ENCODE measurements at regions not wholly inside any gene's neighbourhood (a gene's known extent, or its start where the extent isn't known, plus 50 kb on each side); places are given as distances from the start of the nearest gene placed in this dataset.

- Histone ChIP-seq H3K4me2 (ENCODE audit: low read depth, low read length) (no peak overlapping the region), H3K4me1 (ENCODE audit: insufficient read depth, low read length) (0 out of 2 replicates have a peak, but pooled peaks cover 11% of the 10 kb centered on the region), H3K9ac (ENCODE audit: insufficient read depth, low read depth, low read length) (no peak overlapping the region), H3K4me3 (replicated peaks in 1 of 3; ENCODE audit: insufficient read depth in 1 of 3, low read depth in 2 of 3, low read length in 3 of 3) (no peak overlapping the region), H3K36me3 (replicated peaks in 1 of 2; ENCODE audit: control insufficient read depth in 1 of 2, insufficient read depth in 2 of 2, low read length in 2 of 2) (no peaks in the 10 kb centered on the region), H3K27me3 (ENCODE audit: control insufficient read depth in 1 of 2, insufficient read depth in 2 of 2, low read length in 2 of 2) (peaks cover 18 to 87% of the 10 kb centered on the region in 2 experiments), H2AFZ (ENCODE audit: low read length) (no peak overlapping the region), H4K20me1 (ENCODE audit: insufficient read depth, low read length) (no peaks in the 10 kb centered on the region), H3K27ac (ENCODE audit: extremely low read length, insufficient read depth, low read length) (no peak overlapping the region), H3K79me2 (ENCODE audit: insufficient read depth, low read length) (no peaks in the 10 kb centered on the region), H3K9me3 (ENCODE audit: low read length) (no peaks in the 10 kb centered on the region)
- intact Hi-C loops (cut with micrococcal nuclease; ENCODE audit: unreplicated experiment) (no loop called here), in situ Hi-C loops (cut with HindIII; ENCODE audit: extremely low pct_ligation_motif_present, low pct_unique_long_range_greater_than_20kb) (no loop called here)
- no peak for DNase-seq (ENCODE audit: low spot score)
- BruUV-seq (replicated peaks), result no TSS peak
- FAIRE-seq, result no peak
- ChIA-PET POLR2A (no interaction called here), CTCF (ENCODE audit: low intra/inter-chr PET ratio, low total read pairs) (no interaction called here)
- no peak for ATAC-seq
- WGBS (ENCODE audit: low lambda C conversion rate), result 62% methylated on average over 19 of the region's 22 CpGs
- peak; percentile 34 for TF ChIP-seq HNRNPLL (IDR thresholded peaks at IDR 0.05; ENCODE audit: low read depth, low read length, poor library complexity, severe bottlenecking)
- TF ChIP-seq MAFF (IDR thresholded peaks at IDR 0.05; ENCODE audit: low read depth, low read length), result no peak
Observed at GRCh38 chr17:77865112-77865611, 93.3 kb upstream of the TNRC6C start.

GRCh38 chr17:77865716-77866115 is 92.8 kb upstream of the TNRC6C start:
- Histone ChIP-seq H3K9me3 (ENCODE audit: low read length) (no peaks in the 10 kb centered on the region), H3K4me2 (ENCODE audit: low read depth, low read length) (no peak overlapping the region), H3K27ac (ENCODE audit: extremely low read length, insufficient read depth, low read length) (no peak overlapping the region), H3K4me3 (replicated peaks in 1 of 3; ENCODE audit: insufficient read depth in 1 of 3, low read depth in 2 of 3, low read length in 3 of 3) (no peak overlapping the region), H3K9ac (ENCODE audit: insufficient read depth, low read depth, low read length) (no peak overlapping the region), H3K4me1 (ENCODE audit: insufficient read depth, low read length) (0 out of 2 replicates have a peak, but pooled peaks cover 11% of the 10 kb centered on the region), H3K36me3 (replicated peaks in 1 of 2; ENCODE audit: control insufficient read depth in 1 of 2, insufficient read depth in 2 of 2, low read length in 2 of 2) (no peaks in the 10 kb centered on the region), H3K27me3 (ENCODE audit: control insufficient read depth in 1 of 2, insufficient read depth in 2 of 2, low read length in 2 of 2) (peaks cover 17 to 86% of the 10 kb centered on the region in 2 experiments), H3K79me2 (ENCODE audit: insufficient read depth, low read length) (no peaks in the 10 kb centered on the region), H4K20me1 (ENCODE audit: insufficient read depth, low read length) (no peaks in the 10 kb centered on the region), H2AFZ (ENCODE audit: low read length) (no peak overlapping the region)
- in situ Hi-C loops (cut with HindIII; ENCODE audit: extremely low pct_ligation_motif_present, low pct_unique_long_range_greater_than_20kb) (no loop called here), intact Hi-C loops (cut with micrococcal nuclease; ENCODE audit: unreplicated experiment) (no loop called here)
- CTCF ChIA-PET (ENCODE audit: low intra/inter-chr PET ratio, low total read pairs), result no interaction called here
- BruUV-seq (replicated peaks), result no TSS peak
- DNase-seq (ENCODE audit: low spot score), result no peak
- POLR2A ChIA-PET, result no interaction called here
- no peak for FAIRE-seq
- WGBS (ENCODE audit: low lambda C conversion rate), result 3% methylated on average over 3 of the region's 3 CpGs
- no peak for ATAC-seq
- TF ChIP-seq NFAT5 (CRISPR knock-in tag; IDR thresholded peaks at IDR 0.05), result no peak
- TF ChIP-seq, protein P1, sequence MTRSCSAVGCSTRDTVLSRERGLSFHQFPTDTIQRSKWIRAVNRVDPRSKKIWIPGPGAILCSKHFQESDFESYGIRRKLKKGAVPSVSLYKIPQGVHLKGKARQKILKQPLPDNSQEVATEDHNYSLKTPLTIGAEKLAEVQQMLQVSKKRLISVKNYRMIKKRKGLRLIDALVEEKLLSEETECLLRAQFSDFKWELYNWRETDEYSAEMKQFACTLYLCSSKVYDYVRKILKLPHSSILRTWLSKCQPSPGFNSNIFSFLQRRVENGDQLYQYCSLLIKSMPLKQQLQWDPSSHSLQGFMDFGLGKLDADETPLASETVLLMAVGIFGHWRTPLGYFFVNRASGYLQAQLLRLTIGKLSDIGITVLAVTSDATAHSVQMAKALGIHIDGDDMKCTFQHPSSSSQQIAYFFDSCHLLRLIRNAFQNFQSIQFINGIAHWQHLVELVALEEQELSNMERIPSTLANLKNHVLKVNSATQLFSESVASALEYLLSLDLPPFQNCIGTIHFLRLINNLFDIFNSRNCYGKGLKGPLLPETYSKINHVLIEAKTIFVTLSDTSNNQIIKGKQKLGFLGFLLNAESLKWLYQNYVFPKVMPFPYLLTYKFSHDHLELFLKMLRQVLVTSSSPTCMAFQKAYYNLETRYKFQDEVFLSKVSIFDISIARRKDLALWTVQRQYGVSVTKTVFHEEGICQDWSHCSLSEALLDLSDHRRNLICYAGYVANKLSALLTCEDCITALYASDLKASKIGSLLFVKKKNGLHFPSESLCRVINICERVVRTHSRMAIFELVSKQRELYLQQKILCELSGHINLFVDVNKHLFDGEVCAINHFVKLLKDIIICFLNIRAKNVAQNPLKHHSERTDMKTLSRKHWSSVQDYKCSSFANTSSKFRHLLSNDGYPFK (CRISPR knock-in tag; IDR thresholded peaks at IDR 0.05; ENCODE audit: borderline replicate concordance), result no peak
- no peak for TF ChIP-seq CREM (IDR thresholded peaks at IDR 0.05)
- no peak for TF ChIP-seq CREM (CRISPR knock-in tag; IDR thresholded peaks at IDR 0.05)
- TF ChIP-seq MNT (IDR thresholded peaks at IDR 0.05), result no peak

Measured in HepG2 (cell line).